Natural killer cell (primary cell): ENCODE measurements at regions not wholly inside any gene's neighbourhood (a gene's known extent, or its start where the extent isn't known, plus 50 kb on each side); places are given as distances from the start of the nearest gene placed in this dataset.

Source experiments
- ATAC-seq, 3 donors: fragments of 150-1000 bp in 2 of 3; fragments of 200-7000 bp in 1 of 3; cut with Tn5 transposase; 1 replicate in 1 of 3; 2 replicates in 2 of 3; pipeline ENCODE4 v1.10.0; 2021; ENCODE audit warnings: mild to moderate bottlenecking in 2 of 3, moderate library complexity in 2 of 3
- DNase-seq, 2 donors: peaks; one replicate each; pipeline versions ENCODE4 v3.0.0 to v3.0.0-alpha.2; 2013 to 2021; ENCODE audit warnings: mixed read lengths in 1 of 2
- H3K27ac ChIP-seq: one replicate; pipeline ENCODE4 v1.5.1; 2013; ENCODE audit warnings: mild to moderate bottlenecking, low read length
- H3K27me3 ChIP-seq: one replicate; pipeline ENCODE4 v1.6.1; 2013; ENCODE audit warnings: low read length; ENCODE audit not compliant: control insufficient read depth, insufficient read depth
- H3K36me3 ChIP-seq: one replicate; pipeline ENCODE4 v1.6.1; 2013; ENCODE audit warnings: low read length; ENCODE audit not compliant: control insufficient read depth, insufficient read depth
- H3K4me1 ChIP-seq: one replicate; pipeline ENCODE4 v1.6.1; 2013; ENCODE audit warnings: low read length; ENCODE audit not compliant: control insufficient read depth, insufficient read depth
- H3K4me3 ChIP-seq: one replicate; pipeline ENCODE4 v1.5.1; 2013; ENCODE audit warnings: low read length
- H3K9me3 ChIP-seq: one replicate; pipeline ENCODE4 v1.6.1; 2013; ENCODE audit warnings: low read length; ENCODE audit not compliant: control insufficient read depth, insufficient read depth
- H3K27ac Mint-ChIP-seq, 2 donors: one replicate each; pipeline ENCODE4 v1.8.0; 2022; ENCODE audit warnings: mild to moderate bottlenecking in 2 of 2, mixed read lengths in 2 of 2, moderate library complexity in 1 of 2
- H3K27me3 Mint-ChIP-seq, 2 donors: one replicate each; pipeline ENCODE4 v1.8.0; 2022; ENCODE audit warnings: low read depth in 2 of 2, mixed read lengths in 2 of 2
- H3K36me3 Mint-ChIP-seq: one replicate; pipeline ENCODE4 v1.8.0; 2022; ENCODE audit warnings: mixed read lengths
- H3K4me1 Mint-ChIP-seq, 2 donors: one replicate each; pipeline ENCODE4 v1.8.0; 2022; ENCODE audit warnings: mixed read lengths in 2 of 2
- H3K4me3 Mint-ChIP-seq: one replicate; pipeline ENCODE4 v1.8.0; 2022; ENCODE audit warnings: mild to moderate bottlenecking, moderate library complexity, mixed read lengths
- H3K9me3 Mint-ChIP-seq, 2 donors: one replicate each; pipeline ENCODE4 v1.8.0; 2022; ENCODE audit warnings: mixed read lengths in 2 of 2
- WGBS: methylation state at CpG from one replicate; pipeline ENCODE4 v1.1.7; 2013; ENCODE audit warnings: missing lambda C conversion rate; ENCODE audit not compliant: insufficient coverage; 5-methylcytosine and 5-hydroxymethylcytosine counted together
- intact Hi-C: fragments of 100-400 bp; cut with micrococcal nuclease; formaldehyde crosslinking; loops from one replicate; pipeline ENCODE4 v1.14.2; 2022
- TF ChIP-seq, protein P1 (sequence below): fragments of 200-600 bp; IDR thresholded peaks from one replicate; pipeline ENCODE4 v1.8.0; 2022; ENCODE audit warnings: antibody characterized with exemption

- Mint-ChIP-seq H3K9me3 (no peaks in the 10 kb centered on the region), H3K4me3 (peak overlapping the region; percentile 43), H3K27me3 (peaks cover 7 to 32% of the 10 kb centered on the region in 2 donors), H3K36me3 (peaks cover 17% of the 10 kb centered on the region), H3K4me1 (peaks cover 78 to 93% of the 10 kb centered on the region in 2 donors), H3K27ac (peak overlapping the region in 1 of 2 donors; percentile 61)
- TF ChIP-seq, protein P1, sequence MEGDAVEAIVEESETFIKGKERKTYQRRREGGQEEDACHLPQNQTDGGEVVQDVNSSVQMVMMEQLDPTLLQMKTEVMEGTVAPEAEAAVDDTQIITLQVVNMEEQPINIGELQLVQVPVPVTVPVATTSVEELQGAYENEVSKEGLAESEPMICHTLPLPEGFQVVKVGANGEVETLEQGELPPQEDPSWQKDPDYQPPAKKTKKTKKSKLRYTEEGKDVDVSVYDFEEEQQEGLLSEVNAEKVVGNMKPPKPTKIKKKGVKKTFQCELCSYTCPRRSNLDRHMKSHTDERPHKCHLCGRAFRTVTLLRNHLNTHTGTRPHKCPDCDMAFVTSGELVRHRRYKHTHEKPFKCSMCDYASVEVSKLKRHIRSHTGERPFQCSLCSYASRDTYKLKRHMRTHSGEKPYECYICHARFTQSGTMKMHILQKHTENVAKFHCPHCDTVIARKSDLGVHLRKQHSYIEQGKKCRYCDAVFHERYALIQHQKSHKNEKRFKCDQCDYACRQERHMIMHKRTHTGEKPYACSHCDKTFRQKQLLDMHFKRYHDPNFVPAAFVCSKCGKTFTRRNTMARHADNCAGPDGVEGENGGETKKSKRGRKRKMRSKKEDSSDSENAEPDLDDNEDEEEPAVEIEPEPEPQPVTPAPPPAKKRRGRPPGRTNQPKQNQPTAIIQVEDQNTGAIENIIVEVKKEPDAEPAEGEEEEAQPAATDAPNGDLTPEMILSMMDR, result no peak
- Histone ChIP-seq H3K4me3 (no peak overlapping the region), H3K9me3 (no peaks in the 10 kb centered on the region), H3K27me3 (peaks cover 4% of the 10 kb centered on the region), H3K36me3 (no peaks in the 10 kb centered on the region), H3K27ac (no peak overlapping the region), H3K4me1 (peaks cover 60% of the 10 kb centered on the region)
- ATAC-seq, result no peak
- DNase-seq, result no peak
- intact Hi-C loops, result no loop called here
Observed at GRCh38 chr2:12047761-12048160, 301.3 kb downstream of the LPIN1 start.

DNA sequence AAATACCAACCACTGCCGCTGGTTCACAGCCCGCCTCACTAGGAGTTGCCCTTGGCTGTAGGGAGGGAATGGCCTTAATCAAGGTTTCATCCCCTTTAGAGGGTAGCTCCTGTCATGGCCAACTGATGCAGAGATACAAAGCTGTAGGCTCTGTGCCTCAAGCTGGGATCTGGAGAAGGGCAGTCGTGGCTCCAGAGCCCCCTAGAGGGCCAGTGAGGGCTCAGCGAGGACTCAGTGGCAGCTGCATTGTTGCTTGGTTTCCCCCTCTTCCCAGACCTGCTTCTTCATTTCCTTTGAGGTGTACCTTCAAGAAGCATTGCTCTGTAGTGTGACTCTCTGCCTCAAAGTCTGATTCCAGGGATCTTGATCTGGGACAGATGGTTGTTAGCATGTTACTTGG, 302.1 kb downstream of the LPIN1 start:
- peak in 1 of 3 donors; percentile 37 for ATAC-seq
- H3K27me3 Mint-ChIP-seq, result peaks cover 7 to 28% of the 10 kb centered on the region in 2 donors
- intact Hi-C loops, result no loop called here
- H3K4me3 Mint-ChIP-seq, result peak overlapping the region; percentile 43
- no peak for DNase-seq
- Histone ChIP-seq H3K4me3 (no peak overlapping the region), H3K27me3 (peaks cover 4% of the 10 kb centered on the region), H3K4me1 (peaks cover 58% of the 10 kb centered on the region), H3K36me3 (no peaks in the 10 kb centered on the region), H3K27ac (no peak overlapping the region), H3K9me3 (no peaks in the 10 kb centered on the region)
- TF ChIP-seq, protein P1, result no peak
- H3K9me3 Mint-ChIP-seq, result no peaks in the 10 kb centered on the region
- H3K36me3 Mint-ChIP-seq, result peaks cover 9% of the 10 kb centered on the region
- 61% methylated on average over 4 of the region's 4 CpGs for WGBS
- peak overlapping the region in 1 of 2 donors; percentile 61 for H3K27ac Mint-ChIP-seq
- peaks cover 78 to 93% of the 10 kb centered on the region in 2 donors for H3K4me1 Mint-ChIP-seq

- peaks cover 0 to 3% of the 10 kb centered on the region in 2 donors for H3K9me3 Mint-ChIP-seq
- H3K27me3 ChIP-seq, result peaks cover 4% of the 10 kb centered on the region
- DNase-seq (peak in 1 of 2 donors; percentile 24), ATAC-seq (peak; percentile 51 to 61 (median 60))
- H3K36me3 Mint-ChIP-seq, result peaks cover 6% of the 10 kb centered on the region
- H3K36me3 ChIP-seq, result no peaks in the 10 kb centered on the region
- H3K9me3 ChIP-seq, result no peaks in the 10 kb centered on the region
- H3K27me3 Mint-ChIP-seq, result peaks cover 0 to 25% of the 10 kb centered on the region in 2 donors
- intact Hi-C loops, result loop anchor here (10.0 kb wide), 2 partner anchors 244 to 454 kb away; no protein-coding TSS in a partner anchor
- peaks cover 75 to 88% of the 10 kb centered on the region in 2 donors for H3K4me1 Mint-ChIP-seq
- H3K4me3 Mint-ChIP-seq, result peak overlapping the region; percentile 79
- peak overlapping the region; percentile 50 to 76 for H3K27ac Mint-ChIP-seq
- no peak overlapping the region for H3K4me3 ChIP-seq
- peaks cover 43% of the 10 kb centered on the region for H3K4me1 ChIP-seq
- WGBS, result 32% methylated on average over 2 of the region's 6 CpGs
- TF ChIP-seq, protein P1, result no peak
- no peak overlapping the region for H3K27ac ChIP-seq
Observed at GRCh38 chr2:12050396-12050795, 304.0 kb downstream of the LPIN1 start.

GRCh38 chr2:12051831-12052230, 305.4 kb downstream of the LPIN1 start:
- Mint-ChIP-seq H3K9me3 (peaks cover 0 to 3% of the 10 kb centered on the region in 2 donors), H3K27ac (peak overlapping the region in 1 of 2 donors; percentile 3), H3K36me3 (peaks cover 6% of the 10 kb centered on the region), H3K27me3 (peaks cover 0 to 21% of the 10 kb centered on the region in 2 donors), H3K4me1 (peaks cover 77 to 91% of the 10 kb centered on the region in 2 donors), H3K4me3 (no peak overlapping the region)
- no peaks in the 10 kb centered on the region for H3K9me3 ChIP-seq
- TF ChIP-seq, protein P1, result no peak
- H3K36me3 ChIP-seq, result no peaks in the 10 kb centered on the region
- intact Hi-C loops, result loop anchor here (10.0 kb wide), 2 partner anchors 243 to 453 kb away; no protein-coding TSS in a partner anchor
- 88% methylated on average over 1 of the region's 2 CpGs for WGBS
- DNase-seq, result no peak
- ATAC-seq, result no peak
- H3K4me1 ChIP-seq, result peaks cover 41% of the 10 kb centered on the region
- H3K27ac ChIP-seq, result no peak overlapping the region
- H3K27me3 ChIP-seq, result peaks cover 4% of the 10 kb centered on the region
- no peak overlapping the region for H3K4me3 ChIP-seq
